GM19328 (cell line): ENCODE measurements at regions not wholly inside any gene's neighbourhood (a gene's known extent, or its start where the extent isn't known, plus 50 kb on each side); places are given as distances from the start of the nearest gene placed in this dataset.

ENCODE experiments used
- ATAC-seq: cut with Tn5 transposase; IDR thresholded peaks from one replicate; pipeline ENCODE4 v1.9.1; 2021; ENCODE audit warnings: mild to moderate bottlenecking, moderate library complexity; ENCODE audit not compliant: unreplicated experiment

DNA sequence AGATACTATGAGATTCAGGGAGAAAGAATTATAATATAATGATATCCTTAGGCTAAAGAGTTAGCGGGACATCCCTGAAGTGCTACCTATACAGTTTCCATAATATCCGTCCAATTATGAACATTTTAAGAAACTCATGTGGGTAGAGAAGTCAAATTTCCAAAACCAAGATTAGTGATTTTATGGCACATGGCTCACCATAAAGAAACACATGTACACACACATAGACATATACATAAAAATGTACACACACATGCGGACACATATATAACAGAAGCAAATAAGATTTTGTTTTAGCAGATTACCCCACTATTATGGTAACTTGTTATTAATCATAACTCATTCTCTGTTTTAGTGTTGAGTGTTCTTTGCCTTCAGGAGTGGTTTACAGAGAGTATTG, 566.7 kb upstream of the NEGR1 start:
- ATAC-seq, result no peak

DNA sequence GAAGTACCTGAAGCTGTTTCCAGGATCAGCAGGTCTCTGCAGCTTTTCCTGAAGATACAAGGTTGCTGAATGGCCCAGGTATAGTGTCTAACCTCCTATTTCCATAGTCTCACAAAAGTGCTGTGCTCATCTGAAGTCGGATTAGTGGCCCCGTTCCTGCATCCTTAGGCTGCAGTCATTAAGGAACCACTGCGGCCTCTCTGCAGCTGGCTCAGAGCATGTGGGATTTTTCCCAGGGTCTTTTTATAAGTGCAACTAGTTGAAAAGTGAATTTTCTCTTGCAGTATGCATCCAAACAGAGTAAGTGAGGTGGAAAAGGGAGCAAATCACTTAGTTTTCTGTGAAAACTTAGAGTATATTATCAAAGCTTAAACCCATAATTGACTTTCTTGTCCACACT, 565.3 kb upstream of the NEGR1 start:
- ATAC-seq, result no peak

DNA sequence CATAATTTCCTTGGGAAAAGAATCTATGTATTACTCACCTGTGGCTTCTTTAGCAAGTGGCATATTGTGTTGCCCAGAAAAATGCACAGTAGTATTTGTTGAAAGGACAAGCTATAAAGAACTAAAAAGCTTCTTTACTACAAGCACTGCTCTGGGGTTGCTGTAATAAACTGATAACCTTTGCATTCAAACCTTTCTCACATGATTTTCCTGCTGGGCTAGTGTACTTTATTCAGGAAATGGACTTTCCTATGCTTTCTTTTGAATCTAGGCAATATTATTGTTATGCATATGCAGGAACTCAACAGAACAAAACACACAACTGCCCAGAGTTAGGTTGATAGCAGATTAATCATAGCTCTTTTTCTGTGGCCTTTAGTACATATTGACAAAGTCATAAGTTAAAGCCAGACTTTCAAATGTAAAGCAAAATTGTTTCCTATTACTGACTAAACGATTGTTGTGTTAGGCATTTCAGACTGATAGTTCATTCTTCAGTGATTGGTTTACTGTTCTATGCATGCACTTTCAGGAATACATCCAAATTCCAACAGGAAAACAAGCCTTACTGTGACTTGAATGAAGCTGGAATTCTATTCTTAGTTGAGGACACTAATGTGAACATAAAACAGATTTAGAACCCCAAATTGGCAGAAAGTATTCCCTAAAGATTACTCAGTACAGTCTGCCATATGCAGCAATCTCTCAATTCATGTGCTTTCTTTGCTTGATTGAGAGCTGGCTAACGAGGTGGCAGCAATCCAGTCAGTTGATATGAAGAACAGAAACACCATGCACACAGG, 564.3 kb upstream of the NEGR1 start:
- ATAC-seq, result no peak

DNA sequence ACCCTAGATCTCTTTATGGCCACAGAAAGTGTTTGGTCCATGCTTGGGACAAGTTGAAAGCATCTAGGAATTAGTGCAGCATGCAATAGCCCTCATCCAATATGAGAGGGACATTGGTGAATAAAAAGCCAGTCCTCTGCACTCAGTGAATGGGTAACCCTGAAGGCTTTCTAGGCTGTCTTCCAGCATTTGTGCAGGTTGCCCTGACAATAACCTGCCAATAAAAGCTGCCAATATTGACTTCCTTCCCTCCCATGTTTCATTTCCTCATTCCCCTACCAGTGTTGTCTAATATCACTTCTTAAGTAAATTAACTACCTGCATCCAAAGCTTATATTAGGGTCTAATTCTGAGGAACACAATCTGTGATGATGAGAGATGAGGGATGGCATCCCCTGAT, 563.6 kb upstream of the NEGR1 start:
- ATAC-seq, result no peak

DNA sequence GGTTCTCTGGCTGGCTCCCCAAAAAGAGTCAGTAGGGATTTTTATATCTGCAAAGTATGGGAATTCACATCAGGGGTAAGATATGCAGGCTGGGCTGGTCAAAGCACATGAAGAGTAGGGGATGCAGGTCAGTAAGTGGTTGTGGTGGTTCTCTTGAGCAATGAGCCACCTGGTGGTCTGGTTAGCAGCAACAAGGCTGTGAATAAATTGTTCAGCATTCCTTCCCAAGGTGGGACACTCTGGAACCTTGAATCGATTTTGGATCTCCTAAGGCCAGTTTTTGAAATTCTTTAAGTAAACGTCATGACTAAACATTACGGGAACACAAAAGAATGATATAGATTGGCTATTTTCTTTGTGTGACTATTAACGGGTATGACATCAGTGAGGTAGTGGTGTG, 563.0 kb upstream of the NEGR1 start:
- no peak for ATAC-seq

DNA sequence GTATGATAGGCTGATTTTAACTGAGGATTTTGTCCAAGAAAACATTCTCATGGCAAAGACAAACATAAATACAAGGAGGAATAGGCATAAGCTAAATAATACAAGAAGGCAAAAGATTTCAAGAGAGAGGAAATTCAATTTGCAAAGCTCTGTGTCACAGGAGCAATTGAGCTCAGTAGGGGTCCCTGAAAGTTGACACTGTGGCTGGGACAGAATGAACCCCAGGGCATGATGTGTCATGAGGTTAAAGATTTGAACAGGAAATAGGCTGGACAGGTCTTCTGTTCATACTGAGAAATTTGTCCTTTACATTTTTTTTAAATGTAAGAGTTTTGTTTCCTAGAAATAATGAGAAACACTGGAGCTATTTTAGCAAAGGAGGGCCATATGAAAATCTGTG, 555.4 kb upstream of the NEGR1 start:
- ATAC-seq, result no peak

DNA sequence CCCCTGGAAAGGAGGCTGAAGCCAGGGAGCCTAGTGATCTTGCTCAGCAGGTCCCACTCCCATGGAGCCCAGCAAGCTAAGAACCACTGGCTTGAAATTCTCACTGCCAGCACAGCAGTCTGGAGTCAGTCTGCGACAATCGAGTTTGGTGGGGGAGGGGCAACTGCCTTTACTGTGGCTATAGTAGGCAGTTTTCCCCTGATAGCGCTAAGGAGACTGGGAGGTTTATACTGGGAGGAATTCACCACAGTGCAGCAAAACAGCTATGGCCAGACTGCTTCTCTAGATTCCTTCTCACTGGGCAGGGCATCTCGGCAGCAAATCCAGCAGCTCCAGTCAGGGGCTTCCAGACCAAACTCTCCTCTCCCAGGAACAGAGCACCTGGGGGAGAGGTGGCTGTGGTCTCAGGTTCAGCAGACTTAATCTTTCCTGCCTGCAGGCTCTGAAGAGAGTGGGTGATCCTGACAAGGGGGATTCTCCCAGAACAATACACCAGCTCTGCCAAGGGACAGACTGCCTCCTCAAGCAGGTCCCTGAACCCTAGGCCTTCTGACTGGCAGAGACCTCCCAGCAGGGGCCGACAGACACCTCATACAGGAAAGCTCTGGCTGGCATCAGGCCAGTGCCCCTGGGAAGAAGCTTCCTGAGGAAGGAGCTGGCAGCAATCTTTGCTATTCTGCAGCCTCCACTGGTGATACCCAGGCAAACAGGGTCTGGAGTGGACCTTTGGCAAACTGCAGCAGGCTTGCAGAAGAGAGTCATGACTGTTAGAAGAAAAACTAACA, 548.5 kb upstream of the NEGR1 start:
- no peak for ATAC-seq

DNA sequence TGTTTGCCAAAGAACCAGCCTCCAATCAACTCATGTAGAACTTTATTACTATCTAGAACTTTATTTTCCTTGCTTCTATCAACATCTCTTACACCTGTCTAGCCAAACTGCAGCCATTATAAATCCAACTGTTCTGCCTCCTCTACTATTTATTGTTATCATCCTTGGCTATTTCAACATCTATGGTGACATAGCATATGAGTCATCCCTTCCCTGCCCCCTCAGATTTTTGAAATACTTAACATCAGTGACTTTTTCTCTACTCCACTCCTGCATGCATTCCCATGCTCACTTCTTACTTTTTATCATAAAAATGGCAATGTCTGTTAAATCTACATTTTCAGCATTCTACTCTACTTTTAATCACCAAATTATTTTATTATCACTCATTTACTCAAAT, 544.9 kb upstream of the NEGR1 start:
- no peak for ATAC-seq

DNA sequence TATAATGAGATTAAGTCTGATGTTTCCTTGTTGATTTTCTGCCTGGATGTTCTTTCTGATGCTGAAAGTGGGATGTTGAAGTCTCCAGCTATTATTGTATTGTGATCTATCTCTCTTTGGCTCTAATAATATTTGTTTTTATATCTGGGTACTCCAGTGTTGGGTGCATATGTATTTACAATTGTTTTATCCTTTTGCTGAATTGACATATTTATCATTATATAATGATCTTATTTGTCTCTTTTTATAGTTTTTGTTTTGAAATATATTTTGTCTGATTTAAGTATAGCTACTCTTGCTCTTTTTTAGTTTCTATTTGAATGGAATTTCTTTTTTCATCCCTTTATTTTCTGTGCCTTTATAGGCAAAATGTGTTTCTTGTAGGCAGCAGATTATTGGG, 522.2 kb upstream of the NEGR1 start:
- no peak for ATAC-seq

DNA sequence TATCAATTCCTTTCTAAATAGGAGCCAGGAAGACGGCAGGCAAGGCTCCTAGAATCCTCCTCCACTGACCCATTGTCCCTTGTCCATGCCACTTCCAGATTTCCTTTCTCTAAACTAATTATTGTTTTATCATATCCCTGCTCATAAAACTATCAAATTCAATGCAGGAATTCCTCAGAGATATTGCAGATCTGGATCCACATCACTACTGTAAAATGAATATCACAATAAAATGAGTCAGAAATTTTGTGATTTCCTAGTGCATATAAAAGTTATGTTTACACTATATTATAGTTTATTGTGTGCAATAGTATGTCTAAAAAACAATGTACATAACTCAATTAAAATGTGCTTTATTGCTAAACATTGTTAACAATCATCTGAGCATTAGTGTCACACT, 498.7 kb upstream of the NEGR1 start:
- no peak for ATAC-seq

DNA sequence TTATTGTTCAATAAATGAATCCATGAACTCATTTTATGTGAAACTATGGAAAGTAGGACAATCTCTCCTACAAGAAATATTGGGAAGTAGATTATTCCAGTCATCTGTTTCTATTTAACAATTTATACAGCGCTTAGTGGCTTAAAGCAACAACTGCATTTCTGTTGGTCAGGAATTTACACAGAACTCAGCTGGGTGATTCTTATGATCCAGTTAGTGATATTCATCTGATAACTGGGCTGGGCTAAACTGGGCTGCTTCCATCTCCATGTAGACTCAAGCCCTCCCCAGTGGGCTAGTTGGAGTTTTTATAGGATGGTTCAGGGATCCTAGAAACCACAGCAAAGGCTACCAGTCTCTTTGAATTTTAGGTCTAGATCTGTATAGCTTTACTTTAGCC, 497.9 kb upstream of the NEGR1 start:
- no peak for ATAC-seq

DNA sequence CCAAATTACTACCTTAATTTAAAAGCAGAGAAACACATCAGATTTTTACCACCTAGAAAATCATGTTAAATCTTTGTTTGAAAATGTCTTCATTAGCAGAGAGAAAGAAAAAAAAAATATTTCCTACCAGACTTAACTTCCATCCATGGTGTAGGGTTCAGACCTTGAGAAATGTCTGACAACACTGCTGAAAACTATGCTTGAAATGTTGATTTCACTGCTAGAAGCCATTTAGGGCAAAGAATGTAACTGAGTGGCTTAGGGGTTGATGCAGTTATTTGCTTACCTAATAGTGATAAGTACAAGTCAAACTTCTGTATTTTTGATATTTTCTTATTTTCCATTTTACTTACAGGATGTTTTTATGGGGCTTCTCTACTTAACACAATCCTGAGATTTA, 495.6 kb upstream of the NEGR1 start:
- no peak for ATAC-seq

DNA sequence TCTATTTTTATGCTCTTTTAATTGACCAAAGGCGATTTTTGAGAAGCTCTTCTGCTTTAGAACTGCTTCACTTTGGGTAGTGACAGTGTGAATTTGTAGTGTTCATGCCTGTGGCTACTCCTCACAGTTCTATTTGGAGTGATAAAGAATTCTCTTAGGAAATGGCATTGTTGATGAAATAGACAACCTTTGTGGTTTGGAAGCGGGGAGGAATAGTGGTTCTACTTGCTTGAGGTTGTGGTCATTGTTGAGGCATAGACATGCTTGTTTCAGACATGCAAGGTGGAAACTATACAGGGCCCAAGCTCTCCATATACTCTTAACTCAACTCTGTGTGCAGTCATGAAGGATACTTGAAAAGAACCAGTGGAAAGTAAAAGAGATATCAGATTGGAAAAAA, 481.1 kb upstream of the NEGR1 start:
- ATAC-seq, result no peak

DNA sequence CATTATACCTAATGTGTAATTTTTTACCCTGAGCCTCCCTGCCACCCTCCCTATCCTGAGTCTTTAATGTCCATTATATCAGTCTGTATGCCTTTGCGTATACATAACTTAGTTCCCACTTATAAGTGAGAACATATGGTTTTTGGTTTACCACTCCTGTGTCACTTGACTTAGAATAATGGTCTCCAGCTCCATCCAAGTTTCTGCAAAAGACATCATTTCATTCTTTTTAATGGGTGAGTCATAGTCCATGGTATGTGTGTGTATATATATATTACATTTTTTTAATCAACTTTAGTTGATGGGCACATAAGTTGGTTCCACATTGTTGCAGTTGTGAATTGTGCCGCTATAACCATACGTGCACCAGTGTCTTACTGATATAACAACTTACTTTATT, 477.1 kb upstream of the NEGR1 start:
- ATAC-seq, result no peak

DNA sequence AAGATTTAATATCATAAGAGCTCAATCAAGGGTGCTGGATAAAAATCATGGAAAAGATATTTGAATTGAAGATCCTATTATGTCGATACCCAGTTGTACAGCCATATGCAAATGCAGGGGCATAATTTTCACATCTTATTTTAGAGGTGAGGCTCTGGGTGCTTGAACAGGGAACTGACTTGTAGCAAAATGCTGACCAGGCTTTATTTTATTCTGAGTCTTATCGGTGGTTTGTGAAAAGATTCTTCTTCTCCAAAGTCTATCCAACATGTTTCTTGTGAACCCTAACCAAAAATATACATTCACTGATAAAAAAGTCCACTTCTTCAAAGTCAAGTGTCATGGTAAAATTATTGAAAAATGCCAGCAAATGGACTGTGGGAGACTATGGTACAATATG, 475.5 kb upstream of the NEGR1 start:
- ATAC-seq, result no peak

DNA sequence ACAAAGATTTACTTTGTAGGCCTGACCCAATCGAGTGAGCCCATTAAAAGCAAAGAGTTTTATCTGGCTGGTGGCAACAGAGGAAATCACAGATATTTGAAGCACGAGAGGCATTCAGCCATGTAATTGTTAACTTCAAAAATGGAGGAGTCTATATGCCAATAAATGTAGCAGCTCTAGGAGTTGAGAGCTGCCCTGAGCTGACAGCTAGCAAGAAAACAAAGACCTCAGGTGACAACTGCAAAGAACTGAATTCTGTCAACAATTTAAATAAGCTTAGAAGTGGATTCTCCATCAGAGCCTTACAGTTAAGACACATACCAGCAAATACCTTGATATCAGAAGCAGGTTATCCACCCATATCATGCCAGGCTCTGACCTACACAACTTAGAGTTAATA, 463.1 kb upstream of the NEGR1 start:
- no peak for ATAC-seq

DNA sequence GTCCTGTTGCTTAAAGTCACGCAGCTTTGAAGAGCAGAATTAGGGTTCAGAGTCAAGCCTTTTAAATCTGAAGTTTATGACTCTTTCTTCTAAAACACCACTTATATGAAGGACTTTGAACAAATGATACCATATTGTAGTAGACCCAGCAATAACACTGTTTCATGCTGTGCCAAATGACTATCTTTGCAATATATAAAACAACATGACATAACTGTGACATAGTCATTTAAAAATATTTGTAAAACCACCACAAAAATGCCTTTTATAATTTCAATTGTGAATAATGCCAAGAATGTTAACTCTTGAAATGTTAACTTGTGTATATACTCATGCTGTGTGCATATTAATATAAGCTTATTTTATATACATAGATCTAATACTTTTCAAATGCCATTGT, 452.1 kb upstream of the NEGR1 start:
- ATAC-seq, result no peak

DNA sequence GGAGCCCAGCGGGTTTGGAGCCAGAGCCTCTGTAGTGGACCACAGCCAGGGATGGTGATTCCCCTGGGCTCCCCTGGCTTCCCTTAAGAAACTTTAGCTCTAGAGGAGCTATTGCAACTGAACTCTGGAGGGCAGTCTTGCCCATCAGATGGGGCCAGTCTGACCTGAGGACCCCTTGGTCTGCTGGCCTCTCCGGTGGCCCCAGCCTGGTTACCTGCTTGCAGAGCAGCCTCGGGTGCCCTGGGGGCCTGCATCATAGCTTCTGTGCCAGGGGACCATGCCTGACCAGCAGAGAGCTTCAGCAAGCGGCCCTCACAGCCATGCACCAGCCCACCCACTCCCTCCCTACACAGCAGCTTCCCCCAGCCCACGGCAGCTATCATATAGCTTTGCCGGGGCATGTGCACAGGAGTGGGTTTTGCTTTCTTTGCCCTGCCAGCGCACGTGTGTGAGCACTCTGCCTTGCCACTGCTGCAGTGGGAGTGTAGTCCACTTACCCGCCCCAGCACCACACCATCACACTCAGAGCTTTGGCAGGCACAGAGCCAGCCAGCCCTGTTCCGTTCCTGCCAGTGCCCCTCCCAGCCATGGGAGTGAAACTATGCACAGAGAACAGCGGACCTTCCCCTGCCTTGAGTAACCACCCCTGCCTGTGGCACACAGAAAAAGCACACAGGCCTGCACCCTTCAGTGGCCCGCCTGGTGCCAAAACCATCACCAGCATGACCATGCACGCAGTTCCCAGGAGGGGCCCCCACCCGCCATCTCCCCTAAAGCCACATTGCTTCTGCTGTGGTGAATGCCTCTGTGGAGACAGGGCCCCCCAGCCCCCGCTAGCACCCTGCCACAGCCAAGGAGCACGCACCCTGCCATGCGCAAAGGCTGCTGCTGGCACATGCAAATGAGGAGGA, 442.9 kb upstream of the NEGR1 start:
- ATAC-seq, result no peak

DNA sequence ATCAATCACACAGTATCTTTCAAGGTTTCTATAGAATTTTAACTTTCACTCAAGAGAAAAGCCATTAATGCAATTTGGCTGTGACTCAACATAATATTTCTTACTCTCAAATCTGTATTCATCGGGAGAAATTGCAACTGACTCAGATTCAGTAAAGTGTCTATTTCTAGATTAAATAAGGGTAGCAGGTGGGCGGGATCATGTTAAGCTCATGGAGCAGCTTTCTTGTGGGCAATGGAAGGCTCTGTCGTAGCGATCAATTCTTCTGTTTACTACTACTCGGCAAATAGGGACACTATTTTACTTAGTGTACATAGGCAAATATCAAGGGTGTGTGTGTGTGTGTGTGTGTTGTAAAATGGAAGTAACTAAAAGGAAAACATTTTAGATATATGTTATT, 423.6 kb upstream of the NEGR1 start:
- ATAC-seq, result no peak

DNA sequence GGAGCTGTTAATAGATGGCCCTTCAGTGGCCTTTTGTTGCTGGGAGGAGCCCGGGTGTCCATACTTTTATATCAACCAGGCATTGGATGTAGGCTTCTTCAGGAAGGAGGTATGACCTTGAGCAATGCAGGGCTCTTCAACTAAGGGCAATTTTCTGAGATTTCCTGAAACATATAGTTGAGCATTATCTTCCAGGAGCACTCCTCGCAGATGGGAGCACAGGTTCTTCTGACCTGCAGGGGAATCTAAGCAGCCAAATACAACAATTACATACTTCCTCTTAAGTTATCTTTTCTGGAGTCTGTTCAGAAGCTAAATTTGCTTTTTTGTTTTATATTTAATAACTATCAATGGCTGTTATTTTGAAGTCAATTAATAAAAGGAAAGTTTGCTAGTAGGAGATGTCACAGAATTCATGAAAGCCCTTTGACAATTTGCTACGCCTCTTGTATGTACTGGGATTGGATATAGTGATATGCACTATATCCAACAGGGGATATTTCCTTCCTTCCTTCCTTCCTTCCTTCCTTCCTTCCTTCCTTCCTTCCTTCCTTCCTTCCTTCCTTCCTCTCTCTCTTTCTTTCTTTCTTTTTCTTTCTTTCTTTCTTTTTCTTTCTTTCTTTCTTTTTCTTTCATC, 422.6 kb upstream of the NEGR1 start:
- no peak for ATAC-seq

DNA sequence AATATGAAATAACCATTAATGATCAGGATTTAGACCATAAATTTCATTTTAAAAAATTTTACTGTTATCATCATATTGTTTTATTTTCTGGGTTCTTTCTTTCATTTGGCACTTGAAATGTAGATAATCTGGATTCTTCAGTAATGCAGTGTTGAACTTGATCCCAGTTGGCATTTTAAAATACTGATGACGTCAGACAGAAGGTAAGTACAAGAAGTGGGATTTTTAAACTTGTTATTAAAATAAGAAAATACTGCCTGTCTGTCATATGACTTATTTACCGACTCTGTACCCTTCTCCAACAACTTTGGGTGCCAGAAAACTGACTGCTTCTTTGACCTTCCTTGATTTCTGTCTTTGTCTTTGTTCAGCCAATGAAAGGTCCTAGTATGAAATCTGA, 415.1 kb upstream of the NEGR1 start:
- no peak for ATAC-seq
